Glutamatergic neuron (in vitro differentiated cells): ENCODE measurements at regions not wholly inside any gene's neighbourhood (a gene's known extent, or its start where the extent isn't known, plus 50 kb on each side); places are given as distances from the start of the nearest gene placed in this dataset.

ENCODE experiments used
- DNase-seq: peaks from one replicate; pipeline ENCODE4 v3.0.0; 2022
- H3K27ac Mint-ChIP-seq: one replicate; pipeline ENCODE4 v1.8.0; 2020; ENCODE audit warnings: mild to moderate bottlenecking, mixed read lengths, inconsistent platforms; ENCODE audit not compliant: unreplicated experiment
- H3K27me3 Mint-ChIP-seq: one replicate; pipeline ENCODE4 v1.8.0; 2020; ENCODE audit warnings: mild to moderate bottlenecking, moderate library complexity, mixed read lengths, inconsistent platforms; ENCODE audit not compliant: unreplicated experiment
- H3K36me3 Mint-ChIP-seq: one replicate; pipeline ENCODE4 v1.8.0; 2020; ENCODE audit warnings: mild to moderate bottlenecking, mixed read lengths, inconsistent platforms; ENCODE audit not compliant: unreplicated experiment
- H3K4me1 Mint-ChIP-seq: one replicate; pipeline ENCODE4 v1.8.0; 2020; ENCODE audit warnings: mild to moderate bottlenecking, low read depth, mixed read lengths, inconsistent platforms; ENCODE audit not compliant: unreplicated experiment
- H3K4me3 Mint-ChIP-seq: one replicate; pipeline ENCODE4 v1.8.0; 2020; ENCODE audit warnings: mild to moderate bottlenecking, mixed read lengths, inconsistent platforms; ENCODE audit not compliant: unreplicated experiment
- H3K9me3 Mint-ChIP-seq: one replicate; pipeline ENCODE4 v1.8.0; 2020; ENCODE audit warnings: mild to moderate bottlenecking, moderate library complexity, mixed read lengths, inconsistent platforms; ENCODE audit not compliant: unreplicated experiment
- TF ChIP-seq, protein P1 (sequence below): fragments of 200-600 bp; sonication (generic); IDR thresholded peaks from one replicate; pipeline ENCODE4 v1.5.0; 2021; ENCODE audit not compliant: partially characterized antibody, unreplicated experiment

DNA sequence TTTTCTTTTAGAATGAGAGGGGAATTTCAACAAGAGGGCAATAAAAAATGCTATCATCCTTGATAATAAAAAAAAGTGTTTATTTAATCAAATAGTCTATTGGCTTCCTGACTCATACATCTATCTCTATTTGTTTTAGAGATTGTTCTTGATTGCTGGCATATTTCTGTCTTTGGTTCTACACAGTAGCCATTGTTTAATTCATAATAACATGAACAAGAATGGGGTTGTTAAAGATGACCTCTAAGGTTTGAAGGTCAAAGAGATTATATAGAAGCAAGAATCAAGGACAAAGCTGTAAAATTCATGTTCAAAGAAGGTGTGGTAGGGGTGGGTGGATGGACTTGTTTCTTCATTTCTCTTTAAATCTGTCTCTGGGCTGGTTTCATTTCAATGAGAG is 166.0 kb upstream of the KLF12 start:
- H3K27ac Mint-ChIP-seq, result no peak overlapping the region
- no peaks in the 10 kb centered on the region for H3K36me3 Mint-ChIP-seq
- TF ChIP-seq, protein P1, sequence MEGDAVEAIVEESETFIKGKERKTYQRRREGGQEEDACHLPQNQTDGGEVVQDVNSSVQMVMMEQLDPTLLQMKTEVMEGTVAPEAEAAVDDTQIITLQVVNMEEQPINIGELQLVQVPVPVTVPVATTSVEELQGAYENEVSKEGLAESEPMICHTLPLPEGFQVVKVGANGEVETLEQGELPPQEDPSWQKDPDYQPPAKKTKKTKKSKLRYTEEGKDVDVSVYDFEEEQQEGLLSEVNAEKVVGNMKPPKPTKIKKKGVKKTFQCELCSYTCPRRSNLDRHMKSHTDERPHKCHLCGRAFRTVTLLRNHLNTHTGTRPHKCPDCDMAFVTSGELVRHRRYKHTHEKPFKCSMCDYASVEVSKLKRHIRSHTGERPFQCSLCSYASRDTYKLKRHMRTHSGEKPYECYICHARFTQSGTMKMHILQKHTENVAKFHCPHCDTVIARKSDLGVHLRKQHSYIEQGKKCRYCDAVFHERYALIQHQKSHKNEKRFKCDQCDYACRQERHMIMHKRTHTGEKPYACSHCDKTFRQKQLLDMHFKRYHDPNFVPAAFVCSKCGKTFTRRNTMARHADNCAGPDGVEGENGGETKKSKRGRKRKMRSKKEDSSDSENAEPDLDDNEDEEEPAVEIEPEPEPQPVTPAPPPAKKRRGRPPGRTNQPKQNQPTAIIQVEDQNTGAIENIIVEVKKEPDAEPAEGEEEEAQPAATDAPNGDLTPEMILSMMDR, result no peak
- DNase-seq, result no peak
- H3K4me1 Mint-ChIP-seq, result no peaks in the 10 kb centered on the region
- no peaks in the 10 kb centered on the region for H3K9me3 Mint-ChIP-seq
- H3K27me3 Mint-ChIP-seq, result peaks cover 3% of the 10 kb centered on the region
- no peak overlapping the region for H3K4me3 Mint-ChIP-seq

DNA sequence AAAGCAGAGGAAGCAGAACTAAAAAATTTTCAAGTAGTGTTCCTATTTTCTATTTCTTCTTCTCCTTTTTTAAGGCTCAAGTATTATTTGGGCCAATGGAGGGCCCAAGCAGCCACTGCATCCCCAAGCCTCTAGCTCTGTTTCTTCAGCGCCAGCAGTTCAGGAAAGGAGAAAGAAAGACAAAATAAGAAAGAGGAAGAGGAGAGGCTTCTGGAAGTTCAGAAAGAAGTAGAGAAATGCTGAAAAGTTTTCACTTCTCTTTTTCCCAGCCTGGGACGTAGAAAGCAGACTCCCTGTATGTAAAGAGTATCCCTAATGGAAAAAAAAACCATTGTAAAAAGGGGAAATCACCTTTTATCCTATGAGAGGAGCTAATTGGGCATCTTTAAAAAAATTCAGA is 165.5 kb upstream of the KLF12 start:
- Mint-ChIP-seq H3K9me3 (no peaks in the 10 kb centered on the region), H3K4me1 (no peaks in the 10 kb centered on the region), H3K27ac (no peak overlapping the region), H3K36me3 (no peaks in the 10 kb centered on the region), H3K4me3 (no peak overlapping the region), H3K27me3 (peaks cover 3% of the 10 kb centered on the region)
- TF ChIP-seq, protein P1, result no peak
- DNase-seq, result no peak

DNA sequence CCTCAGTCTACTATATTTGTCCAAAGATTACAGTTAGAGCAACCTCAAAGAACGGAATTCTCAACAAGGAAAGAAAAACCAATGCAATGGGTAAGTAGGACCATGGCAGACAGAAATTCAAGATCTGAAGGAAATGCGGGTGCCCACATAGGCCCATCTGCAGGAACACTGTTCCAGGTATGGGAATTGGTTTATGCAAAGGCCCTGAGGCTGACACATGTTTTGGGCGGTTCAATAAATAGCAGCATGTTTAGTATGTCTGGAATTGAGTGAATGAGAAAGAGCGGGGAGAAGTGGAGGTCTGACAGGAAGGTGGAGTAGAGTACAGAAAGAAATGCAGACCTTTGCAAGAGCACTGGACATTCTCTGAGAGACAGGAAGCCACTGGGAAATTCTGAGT is 164.7 kb upstream of the KLF12 start:
- no peaks in the 10 kb centered on the region for H3K4me1 Mint-ChIP-seq
- no peaks in the 10 kb centered on the region for H3K36me3 Mint-ChIP-seq
- no peak overlapping the region for H3K4me3 Mint-ChIP-seq
- DNase-seq, result no peak
- no peak overlapping the region for H3K27ac Mint-ChIP-seq
- H3K27me3 Mint-ChIP-seq, result peaks cover 3% of the 10 kb centered on the region
- H3K9me3 Mint-ChIP-seq, result no peaks in the 10 kb centered on the region
- TF ChIP-seq, protein P1, result no peak

DNA sequence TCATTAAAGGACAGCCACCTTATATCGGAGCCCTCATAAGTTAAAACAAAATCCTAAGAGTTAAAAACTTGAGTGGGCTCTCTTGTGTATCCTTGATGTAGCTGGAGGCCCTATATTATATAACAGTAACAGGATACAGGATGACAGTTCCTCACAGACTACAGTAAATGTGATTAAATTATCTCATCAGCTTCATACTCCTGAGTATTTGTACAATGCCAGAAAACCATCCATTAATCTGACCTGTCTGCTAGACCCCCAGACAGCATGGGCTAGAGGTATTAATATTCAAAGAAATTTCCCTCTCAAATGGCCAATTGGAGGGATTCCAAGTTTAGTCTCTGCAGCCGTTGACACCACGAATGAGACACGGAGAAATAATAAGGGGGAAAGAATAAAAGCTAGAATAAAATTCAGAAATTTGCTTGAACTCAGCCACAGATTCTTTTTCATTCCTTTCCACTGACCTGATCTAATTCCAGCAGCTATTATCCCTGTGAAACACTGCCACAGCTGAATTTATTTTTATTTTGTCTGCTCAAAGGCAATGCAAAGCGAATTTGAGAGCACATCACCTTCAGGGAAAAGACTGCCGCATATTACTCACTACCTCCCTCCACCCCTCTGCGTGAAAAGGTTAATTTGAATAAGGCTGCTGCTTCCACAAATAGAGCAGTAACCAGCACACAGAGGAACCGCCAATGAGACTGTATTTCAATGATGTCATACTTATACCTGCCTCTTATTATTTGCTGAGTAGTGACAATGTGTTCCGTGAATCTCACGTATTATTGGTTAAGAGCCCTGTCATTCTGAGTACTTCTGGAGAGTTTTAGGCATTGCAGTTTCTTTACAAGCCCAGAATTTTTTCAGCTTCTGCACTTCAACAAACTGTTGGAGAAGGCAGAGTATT is 155.9 kb upstream of the KLF12 start:
- H3K9me3 Mint-ChIP-seq, result no peaks in the 10 kb centered on the region
- no peak overlapping the region for H3K4me3 Mint-ChIP-seq
- no peak for DNase-seq
- H3K4me1 Mint-ChIP-seq, result peaks cover 30% of the 10 kb centered on the region
- no peaks in the 10 kb centered on the region for H3K36me3 Mint-ChIP-seq
- H3K27ac Mint-ChIP-seq, result no peak overlapping the region
- peaks cover 2% of the 10 kb centered on the region for H3K27me3 Mint-ChIP-seq
- TF ChIP-seq, protein P1, result no peak

DNA sequence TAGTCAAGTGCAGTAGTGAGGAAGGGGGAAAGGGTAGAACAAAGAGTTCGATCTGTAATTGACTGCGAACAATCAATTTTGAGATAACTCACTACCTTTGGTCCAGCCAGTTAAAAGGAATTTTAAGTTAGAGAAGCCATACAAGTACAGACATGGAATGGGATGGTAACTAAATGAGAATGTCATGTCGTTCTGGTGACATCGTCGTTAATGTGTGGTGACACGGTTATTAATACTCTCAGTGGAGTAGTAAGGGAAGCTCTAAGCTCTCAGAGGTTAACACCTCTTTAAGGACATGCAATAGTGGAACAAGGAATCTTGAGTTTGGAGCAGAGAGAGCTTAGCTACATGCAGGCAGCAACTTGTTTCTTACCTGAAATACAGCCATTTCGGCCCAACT is 154.9 kb upstream of the KLF12 start:
- H3K4me1 Mint-ChIP-seq, result peaks cover 30% of the 10 kb centered on the region
- H3K27ac Mint-ChIP-seq, result no peak overlapping the region
- H3K27me3 Mint-ChIP-seq, result peaks cover 2% of the 10 kb centered on the region
- DNase-seq, result no peak
- H3K4me3 Mint-ChIP-seq, result no peak overlapping the region
- H3K36me3 Mint-ChIP-seq, result no peaks in the 10 kb centered on the region
- H3K9me3 Mint-ChIP-seq, result no peaks in the 10 kb centered on the region
- TF ChIP-seq, protein P1, result no peak
